Uterus (tissue), 2 donors: ENCODE measurements at regions not wholly inside any gene's neighbourhood (a gene's known extent, or its start where the extent isn't known, plus 50 kb on each side); places are given as distances from the start of the nearest gene placed in this dataset.

Experiments
- POLR2A ChIP-seq, 2 donors: fragments of 450-650 bp; IDR thresholded peaks; one replicate each; pipeline ENCODE4 v1.6.1; 2016; ENCODE audit warnings: antibody characterized with exemption in 2 of 2, mild to moderate bottlenecking in 1 of 2, moderate library complexity in 1 of 2
- TF ChIP-seq, protein P1 (sequence below), 4 experiments: fragments of 200-600 bp in 2 of 4; fragments of 450-650 bp in 2 of 4; sonication (generic) in 2 of 4; IDR thresholded peaks; one replicate each; pipeline ENCODE4 v1.5.1; 2016 to 2019; ENCODE audit warnings: antibody characterized with exemption in 4 of 4, mild to moderate bottlenecking in 2 of 4, moderate library complexity in 1 of 4

DNA sequence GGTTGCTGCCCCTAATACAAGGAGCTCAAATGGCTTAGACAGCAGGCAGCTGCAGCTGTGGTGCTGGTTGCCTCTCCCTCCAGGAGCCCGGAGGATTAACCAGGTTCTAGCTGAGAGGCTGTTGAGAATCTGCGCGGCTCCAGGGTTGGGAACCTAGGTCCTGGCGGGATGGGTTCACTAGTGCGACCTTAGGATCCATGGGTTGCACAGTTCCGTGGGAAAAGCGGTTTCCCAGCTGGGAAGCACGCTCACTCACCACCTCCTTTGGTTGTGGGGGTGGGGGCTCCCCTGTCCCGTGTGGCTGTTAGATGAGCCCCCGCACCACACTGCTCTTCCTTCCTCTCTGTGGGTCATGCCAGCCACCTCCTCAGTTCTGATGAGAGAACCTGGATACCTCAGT, 375.1 kb upstream of the ARRDC4 start:
- TF ChIP-seq, protein P1, sequence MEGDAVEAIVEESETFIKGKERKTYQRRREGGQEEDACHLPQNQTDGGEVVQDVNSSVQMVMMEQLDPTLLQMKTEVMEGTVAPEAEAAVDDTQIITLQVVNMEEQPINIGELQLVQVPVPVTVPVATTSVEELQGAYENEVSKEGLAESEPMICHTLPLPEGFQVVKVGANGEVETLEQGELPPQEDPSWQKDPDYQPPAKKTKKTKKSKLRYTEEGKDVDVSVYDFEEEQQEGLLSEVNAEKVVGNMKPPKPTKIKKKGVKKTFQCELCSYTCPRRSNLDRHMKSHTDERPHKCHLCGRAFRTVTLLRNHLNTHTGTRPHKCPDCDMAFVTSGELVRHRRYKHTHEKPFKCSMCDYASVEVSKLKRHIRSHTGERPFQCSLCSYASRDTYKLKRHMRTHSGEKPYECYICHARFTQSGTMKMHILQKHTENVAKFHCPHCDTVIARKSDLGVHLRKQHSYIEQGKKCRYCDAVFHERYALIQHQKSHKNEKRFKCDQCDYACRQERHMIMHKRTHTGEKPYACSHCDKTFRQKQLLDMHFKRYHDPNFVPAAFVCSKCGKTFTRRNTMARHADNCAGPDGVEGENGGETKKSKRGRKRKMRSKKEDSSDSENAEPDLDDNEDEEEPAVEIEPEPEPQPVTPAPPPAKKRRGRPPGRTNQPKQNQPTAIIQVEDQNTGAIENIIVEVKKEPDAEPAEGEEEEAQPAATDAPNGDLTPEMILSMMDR (IDR thresholded peaks at IDR 0.05) = no peak
- no peak for TF ChIP-seq POLR2A (IDR thresholded peaks at IDR 0.05)
